ENCODE measurements at regions not wholly inside any gene's neighbourhood (a gene's known extent, or its start where the extent isn't known, plus 50 kb on each side); places are given as distances from the start of the nearest gene placed in this dataset.

GRCh38 chr13:61916483-61916882, 500.8 kb upstream of the PCDH20 start:
- TF ChIP-seq CTCF (IDR thresholded peaks at IDR 0.05) (no peak), EP300 (IDR thresholded peaks at IDR 0.05) (no peak), POLR2A (IDR thresholded peaks at IDR 0.05; ENCODE audit: low read depth) (no peak), POLR2AphosphoS5 (IDR thresholded peaks at IDR 0.05) (no peak)

Measured in esophagus muscularis mucosa (tissue), 4 donors.